ENCODE measurements at regions not wholly inside any gene's neighbourhood (a gene's known extent, or its start where the extent isn't known, plus 50 kb on each side); places are given as distances from the start of the nearest gene placed in this dataset.

- DNase-seq, result no peak
Measured at GRCh38 chr1:14363707-14364413, 234.6 kb upstream of the KAZN start.

GRCh38 chr1:14365301-14365988, 233.0 kb upstream of the KAZN start:
- no peak for DNase-seq

- no peak for DNase-seq
Measured at GRCh38 chr1:14366091-14367018, 232.1 kb upstream of the KAZN start.

- DNase-seq, result no peak
Measured at GRCh38 chr1:14367451-14367850, 231.0 kb upstream of the KAZN start.

GRCh38 chr1:14369526-14370213, 228.8 kb upstream of the KAZN start:
- no peak for DNase-seq

- DNase-seq, result no peak
Measured at GRCh38 chr1:14371771-14372497, 226.6 kb upstream of the KAZN start.

- no peak for DNase-seq
Measured at GRCh38 chr1:14372526-14372925, 226.0 kb upstream of the KAZN start.

GRCh38 chr1:14373081-14373758, 225.3 kb upstream of the KAZN start:
- no peak for DNase-seq

GRCh38 chr1:14375226-14375625, 223.3 kb upstream of the KAZN start:
- DNase-seq, result no peak

GRCh38 chr1:14377386-14377785, 221.1 kb upstream of the KAZN start:
- DNase-seq, result no peak

- DNase-seq, result no peak
Measured at GRCh38 chr1:14380408-14380807, 218.1 kb upstream of the KAZN start.

- no peak for DNase-seq
Measured at GRCh38 chr1:14390816-14391215, 207.7 kb upstream of the KAZN start.

GRCh38 chr1:14392161-14392858, 206.2 kb upstream of the KAZN start:
- no peak for DNase-seq

GRCh38 chr1:14392859-14393365, 205.6 kb upstream of the KAZN start:
- no peak for DNase-seq

- no peak for DNase-seq
Measured at GRCh38 chr1:14396100-14396499, 202.4 kb upstream of the KAZN start.

- DNase-seq, result no peak
Measured at GRCh38 chr1:14403961-14404645, 194.4 kb upstream of the KAZN start.

- DNase-seq, result no peak
Measured at GRCh38 chr1:14404862-14405301, 193.6 kb upstream of the KAZN start.

- no peak for DNase-seq
Measured at GRCh38 chr1:14412235-14412634, 186.2 kb upstream of the KAZN start.

GRCh38 chr1:14413819-14414490, 184.5 kb upstream of the KAZN start:
- DNase-seq, result no peak
